CD4-positive, alpha-beta T cell (primary cell): ENCODE measurements at regions not wholly inside any gene's neighbourhood (a gene's known extent, or its start where the extent isn't known, plus 50 kb on each side); places are given as distances from the start of the nearest gene placed in this dataset.

ENCODE experiments used
- ATAC-seq: fragments of 200-7000 bp; cut with Tn5 transposase; one replicate; pipeline ENCODE4 v1.10.0; 2022; ENCODE audit warnings: mild to moderate bottlenecking; ENCODE audit not compliant: poor library complexity
- CTCF ChIA-PET: fragments of 350-600 bp; sonication (Branson Sonifier 250); formaldehyde crosslinking; loops from one replicate; lab custom pipeline; 2021; ENCODE audit warnings: antibody characterized with exemption, inconsistent platforms; lab: Charles Lee
- POLR2A ChIA-PET: fragments of 350-600 bp; sonication (Branson Sonifier 250); formaldehyde crosslinking; loops from one replicate; lab custom pipeline; 2021; ENCODE audit warnings: antibody characterized with exemption, inconsistent platforms; lab: Charles Lee
- DNase-seq, 14 experiments: peaks; one replicate each; pipeline ENCODE4 v3.0.0-alpha.2; 2013 to 2020; ENCODE audit warnings: mixed read lengths in 2 of 14
- H3K27ac ChIP-seq, 2 donors: one replicate each; pipeline versions ENCODE4 v1.5.1 to v1.7.0; 2013; ENCODE audit warnings: low read length in 2 of 2, low read depth in 1 of 2, mild to moderate bottlenecking in 1 of 2
- H3K27me3 ChIP-seq, 2 experiments: 1 replicate in 1 of 2; 2 replicates in 1 of 2; pipeline versions ENCODE4 v1.6.1 to v1.7.0; 2013; ENCODE audit warnings: low read length in 2 of 2, control low read depth in 1 of 2, mild to moderate bottlenecking in 1 of 2, moderate library complexity in 1 of 2; ENCODE audit not compliant: insufficient read depth in 2 of 2, control insufficient read depth in 1 of 2
- H3K36me3 ChIP-seq: one replicate; pipeline ENCODE4 v1.6.1; 2013; ENCODE audit warnings: low read length, control low read depth; ENCODE audit not compliant: insufficient read depth
- H3K4me1 ChIP-seq: one replicate; pipeline ENCODE4 v1.6.1; 2013; ENCODE audit warnings: low read length, control low read depth; ENCODE audit not compliant: insufficient read depth
- H3K4me3 ChIP-seq: one replicate; pipeline ENCODE4 v1.5.1; 2013; ENCODE audit warnings: mild to moderate bottlenecking, low read length, moderate library complexity
- H3K9me3 ChIP-seq, 2 experiments: 1 replicate in 1 of 2; 2 replicates in 1 of 2; pipeline versions ENCODE4 v1.6.1 to v1.7.0; 2013; ENCODE audit warnings: low read length in 2 of 2, mild to moderate bottlenecking in 2 of 2, control low read depth in 1 of 2, moderate library complexity in 1 of 2; ENCODE audit not compliant: control insufficient read depth in 1 of 2, insufficient read depth in 1 of 2
- H3K27ac Mint-ChIP-seq: one replicate; pipeline ENCODE4 v1.8.0; 2020; ENCODE audit warnings: mixed read lengths
- H3K27me3 Mint-ChIP-seq: one replicate; pipeline ENCODE4 v1.8.0; 2021; ENCODE audit warnings: mixed read lengths
- H3K36me3 Mint-ChIP-seq: one replicate; pipeline ENCODE4 v1.8.0; 2021; ENCODE audit warnings: low read depth, mixed read lengths
- H3K4me1 Mint-ChIP-seq: one replicate; pipeline ENCODE4 v1.8.0; 2021; ENCODE audit warnings: low read depth, mixed read lengths
- H3K4me3 Mint-ChIP-seq: one replicate; pipeline ENCODE4 v1.8.0; 2020; ENCODE audit warnings: mild to moderate bottlenecking, mixed read lengths
- H3K9me3 Mint-ChIP-seq: one replicate; pipeline ENCODE4 v1.8.0; 2020; ENCODE audit warnings: mixed read lengths
- intact Hi-C, 2 experiments: fragments of 100-400 bp; cut with DNase I in 1 of 2; cut with micrococcal nuclease in 1 of 2; formaldehyde crosslinking; loops; one replicate each; pipeline versions ENCODE4 v1.15.1 to v1.9.0; 2023 to 2025; cut with DNase I, micrococcal nuclease
- TF ChIP-seq, protein P1 (sequence below): fragments of 200-600 bp; IDR thresholded peaks from one replicate; pipeline ENCODE4 v1.8.0; 2022; ENCODE audit warnings: antibody characterized with exemption, mild to moderate bottlenecking

DNA sequence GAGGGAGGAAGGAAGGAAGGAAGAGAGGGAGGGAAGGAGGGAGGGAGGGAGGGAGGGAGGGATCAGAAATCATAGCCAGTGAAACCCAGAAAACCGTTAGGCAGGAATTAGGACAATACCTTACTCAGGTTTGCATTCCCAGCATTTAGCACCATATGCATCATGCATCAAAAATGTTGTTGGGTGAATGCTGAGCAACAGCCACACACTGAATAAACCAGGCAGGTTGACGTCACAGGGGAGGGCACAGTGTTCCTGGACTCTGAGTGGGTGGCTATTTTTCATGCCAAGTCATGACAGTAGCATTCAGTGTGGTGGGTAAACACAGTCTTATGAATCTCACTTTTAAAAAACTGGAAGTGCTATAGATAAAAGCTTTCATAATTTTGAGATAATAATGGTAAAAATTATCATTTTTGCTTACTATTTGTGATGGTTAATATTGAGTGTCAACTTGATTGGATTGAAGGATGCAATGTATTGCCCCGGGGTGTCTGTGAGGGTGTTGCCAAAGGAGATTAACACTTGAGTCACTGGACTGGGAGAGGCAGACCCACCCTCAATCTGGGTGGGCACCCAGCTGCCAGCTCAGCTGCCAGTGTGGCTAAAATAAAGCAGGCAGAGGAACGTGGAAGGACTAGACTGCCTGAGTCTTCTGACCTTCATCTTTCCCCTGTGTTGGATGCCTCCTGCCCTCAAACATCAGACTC lies 199.1 kb upstream of the PRKCQ start:
- no peak for ATAC-seq
- Mint-ChIP-seq H3K36me3 (no peaks in the 10 kb centered on the region), H3K4me1 (no peaks in the 10 kb centered on the region), H3K27me3 (peaks cover 66% of the 10 kb centered on the region), H3K27ac (no peak overlapping the region), H3K9me3 (no peaks in the 10 kb centered on the region), H3K4me3 (no peak overlapping the region)
- POLR2A ChIA-PET = no interaction called here
- TF ChIP-seq, protein P1, sequence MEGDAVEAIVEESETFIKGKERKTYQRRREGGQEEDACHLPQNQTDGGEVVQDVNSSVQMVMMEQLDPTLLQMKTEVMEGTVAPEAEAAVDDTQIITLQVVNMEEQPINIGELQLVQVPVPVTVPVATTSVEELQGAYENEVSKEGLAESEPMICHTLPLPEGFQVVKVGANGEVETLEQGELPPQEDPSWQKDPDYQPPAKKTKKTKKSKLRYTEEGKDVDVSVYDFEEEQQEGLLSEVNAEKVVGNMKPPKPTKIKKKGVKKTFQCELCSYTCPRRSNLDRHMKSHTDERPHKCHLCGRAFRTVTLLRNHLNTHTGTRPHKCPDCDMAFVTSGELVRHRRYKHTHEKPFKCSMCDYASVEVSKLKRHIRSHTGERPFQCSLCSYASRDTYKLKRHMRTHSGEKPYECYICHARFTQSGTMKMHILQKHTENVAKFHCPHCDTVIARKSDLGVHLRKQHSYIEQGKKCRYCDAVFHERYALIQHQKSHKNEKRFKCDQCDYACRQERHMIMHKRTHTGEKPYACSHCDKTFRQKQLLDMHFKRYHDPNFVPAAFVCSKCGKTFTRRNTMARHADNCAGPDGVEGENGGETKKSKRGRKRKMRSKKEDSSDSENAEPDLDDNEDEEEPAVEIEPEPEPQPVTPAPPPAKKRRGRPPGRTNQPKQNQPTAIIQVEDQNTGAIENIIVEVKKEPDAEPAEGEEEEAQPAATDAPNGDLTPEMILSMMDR = no peak
- H3K36me3 ChIP-seq = no peaks in the 10 kb centered on the region
- H3K9me3 ChIP-seq = no peaks in the 10 kb centered on the region
- H3K4me3 ChIP-seq = no peak overlapping the region
- no peaks in the 10 kb centered on the region for H3K4me1 ChIP-seq
- H3K27me3 ChIP-seq = peaks cover 19 to 22% of the 10 kb centered on the region in 2 experiments
- CTCF ChIA-PET = no interaction called here
- no peak overlapping the region for H3K27ac ChIP-seq
- intact Hi-C loops = no loop called here
- no peak for DNase-seq

DNA sequence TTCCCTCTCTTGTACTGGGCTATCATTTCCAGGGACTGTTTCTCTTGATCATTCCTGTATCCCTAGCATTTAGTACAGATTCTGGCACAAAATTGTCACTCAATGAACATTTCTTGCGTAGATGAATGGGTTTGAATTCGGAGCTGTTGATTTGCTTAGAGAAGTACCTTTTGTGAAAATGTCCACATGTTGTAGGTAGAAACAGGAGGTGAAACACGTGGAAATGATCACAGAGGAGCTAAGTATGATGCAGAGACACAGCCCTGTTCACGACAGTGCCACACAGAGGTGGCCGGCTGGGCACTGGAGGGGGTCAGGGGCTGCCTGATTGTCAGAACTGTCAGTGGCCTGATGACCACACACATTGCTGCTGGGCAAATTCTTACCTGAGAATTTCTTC lies 196.1 kb upstream of the PRKCQ start:
- Histone ChIP-seq H3K4me3 (no peak overlapping the region), H3K4me1 (no peaks in the 10 kb centered on the region), H3K36me3 (no peaks in the 10 kb centered on the region), H3K27ac (no peak overlapping the region), H3K9me3 (peaks cover 0 to 7% of the 10 kb centered on the region in 2 experiments), H3K27me3 (peaks cover 16% of the 10 kb centered on the region in 2 experiments)
- no peaks in the 10 kb centered on the region for H3K4me1 Mint-ChIP-seq
- intact Hi-C loops = no loop called here
- no peaks in the 10 kb centered on the region for H3K9me3 Mint-ChIP-seq
- no peaks in the 10 kb centered on the region for H3K36me3 Mint-ChIP-seq
- H3K27ac Mint-ChIP-seq = no peak overlapping the region
- H3K4me3 Mint-ChIP-seq = no peak overlapping the region
- no peak for ATAC-seq
- DNase-seq = no peak
- ChIA-PET CTCF (no interaction called here), POLR2A (no interaction called here)
- peaks cover 63% of the 10 kb centered on the region for H3K27me3 Mint-ChIP-seq
- TF ChIP-seq, protein P1 = no peak

DNA sequence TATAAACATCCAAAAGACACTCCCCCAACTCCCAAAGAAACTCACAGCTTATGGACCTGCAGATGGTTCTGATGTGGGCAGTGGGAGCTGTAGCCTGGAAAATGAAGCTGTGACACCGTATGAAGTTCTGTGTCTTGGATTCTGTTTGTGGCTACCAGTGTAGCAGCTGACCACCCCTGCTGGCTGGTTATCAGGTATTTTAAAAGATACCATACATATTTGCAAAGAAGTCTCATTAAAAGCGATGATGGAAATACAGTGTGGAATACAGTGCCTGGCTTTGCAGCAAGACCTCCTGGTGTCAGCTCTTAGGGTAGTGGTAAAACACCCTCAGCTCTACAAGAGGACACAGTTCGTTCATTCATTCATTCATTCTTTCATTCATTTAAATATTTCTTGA lies 194.3 kb upstream of the PRKCQ start:
- peaks cover 53% of the 10 kb centered on the region for H3K27me3 Mint-ChIP-seq
- CTCF ChIA-PET = no interaction called here
- no peak overlapping the region for H3K4me3 Mint-ChIP-seq
- Histone ChIP-seq H3K36me3 (no peaks in the 10 kb centered on the region), H3K9me3 (peaks cover 0 to 7% of the 10 kb centered on the region in 2 experiments), H3K27me3 (peaks cover 13 to 16% of the 10 kb centered on the region in 2 experiments), H3K4me1 (no peaks in the 10 kb centered on the region), H3K27ac (no peak overlapping the region), H3K4me3 (no peak overlapping the region)
- intact Hi-C loops = no loop called here
- H3K36me3 Mint-ChIP-seq = no peaks in the 10 kb centered on the region
- ATAC-seq (no peak), DNase-seq (no peak)
- H3K27ac Mint-ChIP-seq = no peak overlapping the region
- H3K9me3 Mint-ChIP-seq = no peaks in the 10 kb centered on the region
- TF ChIP-seq, protein P1 = no peak
- POLR2A ChIA-PET = no interaction called here
- no peaks in the 10 kb centered on the region for H3K4me1 Mint-ChIP-seq
